T-cell (primary cell): ENCODE measurements at regions not wholly inside any gene's neighbourhood (a gene's known extent, or its start where the extent isn't known, plus 50 kb on each side); places are given as distances from the start of the nearest gene placed in this dataset.

Experiments
- ATAC-seq, 4 experiments: fragments of 200-7000 bp in 3 of 4; fragments of 150-1000 bp in 1 of 4; cut with Tn5 transposase; replicated peaks in 1 of 4; 1 replicate in 3 of 4; 2 replicates in 1 of 4; pipeline ENCODE4 v1.10.0; 2021; ENCODE audit warnings: moderate library complexity in 3 of 4, mild to moderate bottlenecking in 2 of 4, moderate number of reproducible peaks in 1 of 4
- CTCF ChIA-PET, 2 donors: fragments of 300-600 bp; sonication (Branson Sonifier 250); formaldehyde crosslinking; loops; one replicate each; lab custom pipeline; 2022; ENCODE audit warnings: antibody characterized with exemption in 2 of 2; lab: Charles Lee
- POLR2A ChIA-PET, 2 donors: fragments of 300-600 bp; sonication (Branson Sonifier 250); formaldehyde crosslinking; loops; one replicate each; lab custom pipeline; 2022; ENCODE audit warnings: antibody characterized with exemption in 2 of 2; lab: Charles Lee
- DNase-seq, 35 experiments: peaks; one replicate each; pipeline versions ENCODE4 v3.0.0 to v3.0.0-alpha.2; 2013 to 2023
- H3K27ac ChIP-seq: one replicate; pipeline ENCODE4 v1.5.1; 2013; ENCODE audit warnings: low read length
- H3K27me3 ChIP-seq, 2 experiments: replicated peaks in 1 of 2; 1 replicate in 1 of 2; 2 replicates in 1 of 2; pipeline versions ENCODE4 v1.6.1 to v1.7.0; 2013; ENCODE audit warnings: low read length in 1 of 2, mixed read lengths in 1 of 2; ENCODE audit not compliant: control insufficient read depth in 2 of 2, insufficient read depth in 2 of 2; ENCODE audit errors: extremely low read depth in 1 of 2
- H3K36me3 ChIP-seq, 2 donors: 1 replicate in 1 of 2; 2 replicates in 1 of 2; pipeline versions ENCODE4 v1.6.1 to v1.7.0; 2013; ENCODE audit warnings: low read length in 1 of 2; ENCODE audit not compliant: control insufficient read depth in 2 of 2, insufficient read depth in 1 of 2; ENCODE audit errors: extremely low read depth in 1 of 2
- H3K4me1 ChIP-seq, 2 experiments: 1 replicate in 1 of 2; 2 replicates in 1 of 2; pipeline versions ENCODE4 v1.6.1 to v1.7.0; 2013; ENCODE audit warnings: low read length in 2 of 2, mixed read lengths in 1 of 2; ENCODE audit not compliant: insufficient read depth in 2 of 2, control insufficient read depth in 1 of 2; ENCODE audit errors: extremely low read depth in 1 of 2
- H3K4me3 ChIP-seq, 2 donors: 1 replicate in 1 of 2; 2 replicates in 1 of 2; pipeline versions ENCODE4 v1.5.1 to v1.7.0; 2013; ENCODE audit warnings: mild to moderate bottlenecking in 2 of 2, low read length in 1 of 2, moderate library complexity in 1 of 2; ENCODE audit not compliant: control insufficient read depth in 1 of 2; ENCODE audit errors: extremely low read depth in 1 of 2
- H3K9me3 ChIP-seq: 2 replicates; pipeline ENCODE4 v1.7.0; 2013
- H3K27ac Mint-ChIP-seq, 2 donors: one replicate each; pipeline ENCODE4 v1.8.0; 2020 to 2021; ENCODE audit warnings: mild to moderate bottlenecking in 2 of 2, mixed read lengths in 2 of 2
- H3K27me3 Mint-ChIP-seq, 2 donors: one replicate each; pipeline ENCODE4 v1.8.0; 2021 to 2022; ENCODE audit warnings: mixed read lengths in 2 of 2
- H3K36me3 Mint-ChIP-seq: one replicate; pipeline ENCODE4 v1.8.0; 2021; ENCODE audit warnings: mixed read lengths
- H3K4me1 Mint-ChIP-seq, 3 donors: one replicate each; pipeline ENCODE4 v1.8.0; 2020 to 2022; ENCODE audit warnings: mixed read lengths in 3 of 3, mild to moderate bottlenecking in 1 of 3
- H3K4me3 Mint-ChIP-seq, 3 donors: one replicate each; pipeline ENCODE4 v1.8.0; 2020 to 2022; ENCODE audit warnings: mild to moderate bottlenecking in 3 of 3, mixed read lengths in 3 of 3, moderate library complexity in 3 of 3
- H3K9me3 Mint-ChIP-seq, 3 donors: one replicate each; pipeline ENCODE4 v1.8.0; 2020 to 2022; ENCODE audit warnings: mixed read lengths in 3 of 3
- WGBS: methylation state at CpG from one replicate; pipeline ENCODE4 v1.1.5; 2013; ENCODE audit warnings: missing lambda C conversion rate; ENCODE audit not compliant: insufficient coverage; 5-methylcytosine and 5-hydroxymethylcytosine counted together

GRCh38 chr14:53603994-53604393 is 352.6 kb downstream of the BMP4 start:
- ATAC-seq = no peak
- Histone ChIP-seq H3K4me1 (no peaks in the 10 kb centered on the region), H3K27me3 (no peaks in the 10 kb centered on the region), H3K4me3 (no peak overlapping the region), H3K36me3 (no peaks in the 10 kb centered on the region), H3K27ac (no peak overlapping the region), H3K9me3 (no peaks in the 10 kb centered on the region)
- Mint-ChIP-seq H3K4me1 (no peaks in the 10 kb centered on the region), H3K27me3 (no peaks in the 10 kb centered on the region), H3K4me3 (no peak overlapping the region), H3K36me3 (no peaks in the 10 kb centered on the region), H3K27ac (no peak overlapping the region), H3K9me3 (no peaks in the 10 kb centered on the region)
- CTCF ChIA-PET = no interaction called here
- DNase-seq = no peak
- POLR2A ChIA-PET = no interaction called here
- WGBS = 96% methylated on average over 3 of the region's 5 CpGs

DNA sequence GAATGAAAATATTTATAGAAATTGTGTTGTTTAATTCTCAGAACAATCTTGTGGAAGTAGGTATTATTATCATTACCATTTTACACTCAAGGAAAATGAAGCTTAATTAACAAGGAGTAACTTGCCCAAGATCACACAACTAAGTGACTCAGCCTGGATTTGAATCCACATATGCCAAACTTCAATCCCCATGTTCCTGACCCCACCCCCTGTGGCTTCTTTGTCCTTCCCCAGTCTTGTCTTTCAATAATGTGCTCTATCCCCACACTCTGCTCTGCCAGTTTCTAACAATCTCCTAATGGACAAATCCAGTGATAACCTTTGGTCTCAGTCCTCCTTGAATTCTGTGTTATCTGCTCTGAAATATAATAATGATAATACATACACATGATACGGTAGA is 355.2 kb downstream of the BMP4 start:
- Mint-ChIP-seq H3K27me3 (no peaks in the 10 kb centered on the region), H3K9me3 (peaks cover 0 to 2% (median 0%) of the 10 kb centered on the region in 3 donors), H3K4me3 (no peak overlapping the region), H3K36me3 (no peaks in the 10 kb centered on the region), H3K4me1 (no peaks in the 10 kb centered on the region), H3K27ac (no peak overlapping the region)
- POLR2A ChIA-PET = no interaction called here
- CTCF ChIA-PET = interaction anchor here in 1 of 2 donors (0.6 kb wide), 1 partner anchor 194 kb away, joined by 3 read pairs; no protein-coding TSS in a partner anchor
- Histone ChIP-seq H3K9me3 (no peaks in the 10 kb centered on the region), H3K36me3 (no peaks in the 10 kb centered on the region), H3K27ac (no peak overlapping the region), H3K4me3 (no peak overlapping the region), H3K4me1 (no peaks in the 10 kb centered on the region), H3K27me3 (peaks cover 0 to 4% of the 10 kb centered on the region in 2 experiments)
- no peak for DNase-seq
- no CpG with 5 or more reads among the region's 1 CpG for WGBS
- ATAC-seq = no peak

DNA sequence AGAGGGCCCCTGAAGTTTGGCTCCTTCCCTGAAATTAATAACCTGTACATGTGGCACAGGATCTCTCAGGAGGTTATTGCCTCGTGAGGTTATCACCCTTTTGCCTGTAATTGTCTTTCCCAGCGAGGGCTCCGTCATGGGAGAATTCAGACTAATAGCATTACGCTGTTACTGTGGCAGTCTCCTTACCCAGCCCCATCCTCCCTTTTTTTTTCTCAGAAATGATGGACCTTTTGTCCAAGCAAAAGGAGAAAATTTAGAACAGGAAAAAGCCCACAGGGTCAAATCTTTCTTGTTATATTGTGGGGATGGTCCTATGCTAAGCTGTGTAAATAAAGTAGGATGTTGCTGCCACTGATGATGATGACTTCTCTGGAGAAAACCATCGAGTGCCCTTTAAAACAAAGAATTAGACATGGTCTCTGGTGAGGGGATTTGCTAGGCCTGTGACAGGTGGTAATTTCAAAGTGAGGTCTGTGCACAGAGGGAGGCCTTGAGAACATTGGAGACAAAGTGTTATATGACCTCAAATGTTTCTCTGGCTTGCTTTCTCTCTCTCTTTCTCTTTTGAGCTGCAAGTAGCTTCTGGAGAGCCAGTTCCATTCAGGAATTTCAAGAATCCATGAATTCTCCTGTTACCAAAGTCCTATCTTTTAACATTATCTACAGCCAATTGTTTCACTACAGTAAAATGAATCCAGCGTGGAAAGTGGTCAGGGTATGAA is 357.2 kb downstream of the BMP4 start:
- Mint-ChIP-seq H3K36me3 (no peaks in the 10 kb centered on the region), H3K9me3 (peaks cover 0 to 10% (median 6%) of the 10 kb centered on the region in 3 donors), H3K4me1 (no peaks in the 10 kb centered on the region), H3K27me3 (no peaks in the 10 kb centered on the region), H3K27ac (no peak overlapping the region), H3K4me3 (no peak overlapping the region)
- no peak for ATAC-seq
- no peak overlapping the region for H3K4me3 ChIP-seq
- no peak for DNase-seq
- no peaks in the 10 kb centered on the region for H3K36me3 ChIP-seq
- peaks cover 3% of the 10 kb centered on the region for H3K9me3 ChIP-seq
- H3K27ac ChIP-seq = no peak overlapping the region
- CTCF ChIA-PET = no interaction called here
- no peaks in the 10 kb centered on the region for H3K4me1 ChIP-seq
- WGBS = 69% methylated on average over 4 of the region's 6 CpGs
- peaks cover 0 to 5% of the 10 kb centered on the region in 2 experiments for H3K27me3 ChIP-seq
- POLR2A ChIA-PET = no interaction called here

DNA sequence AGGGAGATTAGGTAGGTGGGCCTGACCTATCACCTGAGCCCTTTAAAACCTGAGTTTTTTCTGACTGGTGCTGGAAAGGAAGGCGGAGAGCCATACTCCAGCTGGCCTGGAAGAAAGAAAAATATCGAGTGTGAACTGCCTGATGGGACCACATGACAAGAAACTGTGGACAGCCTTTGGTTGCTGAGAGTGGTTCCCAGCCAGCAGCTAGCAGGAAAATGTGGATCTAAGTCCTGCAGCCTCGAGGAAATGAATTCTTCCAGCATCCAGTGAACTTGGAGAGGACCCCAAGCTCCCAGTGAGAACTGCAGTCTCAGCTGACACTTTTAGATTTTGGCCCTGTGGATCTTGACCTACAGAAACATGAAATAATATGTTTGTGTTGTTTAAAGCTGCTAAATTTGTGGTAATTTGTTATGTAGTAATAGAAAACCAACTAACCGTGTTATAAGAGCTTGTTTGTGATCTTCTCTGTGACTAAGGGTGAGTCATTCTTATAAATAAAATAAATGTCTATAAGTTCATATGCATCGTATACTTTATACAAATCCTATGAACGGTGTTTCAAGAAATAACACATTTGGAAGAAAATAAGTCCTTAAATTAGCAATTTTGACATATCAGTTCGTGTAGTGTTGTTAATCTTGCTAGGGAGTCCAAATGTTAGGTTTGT is 359.6 kb downstream of the BMP4 start:
- peaks cover 4% of the 10 kb centered on the region for H3K9me3 ChIP-seq
- peaks cover 0 to 13% (median 10%) of the 10 kb centered on the region in 3 donors for H3K9me3 Mint-ChIP-seq
- H3K36me3 Mint-ChIP-seq = no peaks in the 10 kb centered on the region
- CTCF ChIA-PET = no interaction called here
- WGBS = 61% methylated on average over 3 of the region's 7 CpGs
- no peak for DNase-seq
- no peaks in the 10 kb centered on the region for H3K4me1 Mint-ChIP-seq
- H3K27ac ChIP-seq = no peak overlapping the region
- no peak overlapping the region for H3K27ac Mint-ChIP-seq
- no peak for ATAC-seq
- POLR2A ChIA-PET = no interaction called here
- no peaks in the 10 kb centered on the region for H3K36me3 ChIP-seq
- H3K27me3 Mint-ChIP-seq = no peaks in the 10 kb centered on the region
- no peak overlapping the region for H3K4me3 Mint-ChIP-seq
- H3K27me3 ChIP-seq = peaks cover 0 to 5% of the 10 kb centered on the region in 2 experiments
- no peak overlapping the region for H3K4me3 ChIP-seq
- no peaks in the 10 kb centered on the region for H3K4me1 ChIP-seq

DNA sequence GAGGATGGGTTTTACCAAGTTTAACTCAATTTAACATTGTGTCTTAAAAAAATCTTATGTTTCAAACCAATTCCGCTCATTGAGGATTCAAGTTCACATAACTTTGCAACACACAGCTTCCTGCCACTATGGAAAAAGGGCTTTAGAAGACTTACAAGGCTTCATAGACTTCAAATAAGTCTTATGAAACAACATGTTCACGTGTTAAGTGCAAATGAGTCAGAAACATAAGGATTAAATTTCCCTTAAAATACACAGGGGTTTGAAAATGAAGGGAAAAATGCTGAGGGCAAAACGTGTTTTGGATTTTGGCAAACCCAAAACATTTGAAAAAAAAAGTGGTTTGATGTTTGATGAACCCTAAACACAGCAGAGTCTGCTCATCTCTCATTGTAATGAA is 364.8 kb downstream of the BMP4 start:
- H3K27ac Mint-ChIP-seq = no peak overlapping the region
- Histone ChIP-seq H3K27ac (no peak overlapping the region), H3K36me3 (no peaks in the 10 kb centered on the region), H3K4me1 (no peaks in the 10 kb centered on the region), H3K27me3 (peaks cover 0 to 5% of the 10 kb centered on the region in 2 experiments), H3K4me3 (no peak overlapping the region), H3K9me3 (peaks cover 4% of the 10 kb centered on the region)
- no peaks in the 10 kb centered on the region for H3K36me3 Mint-ChIP-seq
- no peaks in the 10 kb centered on the region for H3K27me3 Mint-ChIP-seq
- peaks cover 10 to 11% (median 11%) of the 10 kb centered on the region in 3 donors for H3K9me3 Mint-ChIP-seq
- CTCF ChIA-PET = no interaction called here
- no peak for DNase-seq
- POLR2A ChIA-PET = no interaction called here
- H3K4me3 Mint-ChIP-seq = no peak overlapping the region
- ATAC-seq = no peak
- WGBS = no CpG with 5 or more reads among the region's 3 CpGs
- H3K4me1 Mint-ChIP-seq = no peaks in the 10 kb centered on the region

GRCh38 chr14:53581504-53581903 is 375.1 kb downstream of the BMP4 start:
- H3K36me3 ChIP-seq = no peaks in the 10 kb centered on the region
- H3K4me1 ChIP-seq = no peaks in the 10 kb centered on the region
- H3K4me3 Mint-ChIP-seq = no peak overlapping the region
- ATAC-seq (no peak), DNase-seq (no peak)
- no peaks in the 10 kb centered on the region for H3K27me3 ChIP-seq
- peaks cover 0 to 5% of the 10 kb centered on the region in 2 donors for H3K27me3 Mint-ChIP-seq
- no peaks in the 10 kb centered on the region for H3K36me3 Mint-ChIP-seq
- H3K9me3 Mint-ChIP-seq = peaks cover 7 to 12% (median 11%) of the 10 kb centered on the region in 3 donors
- no peaks in the 10 kb centered on the region for H3K4me1 Mint-ChIP-seq
- H3K27ac Mint-ChIP-seq = no peak overlapping the region
- WGBS = no CpG with 5 or more reads among the region's 1 CpG
- no peak overlapping the region for H3K27ac ChIP-seq
- CTCF ChIA-PET = no interaction called here
- POLR2A ChIA-PET = no interaction called here
- H3K4me3 ChIP-seq = no peak overlapping the region
- no peaks in the 10 kb centered on the region for H3K9me3 ChIP-seq
